ENCODE measurements at regions not wholly inside any gene's neighbourhood (a gene's known extent, or its start where the extent isn't known, plus 50 kb on each side); places are given as distances from the start of the nearest gene placed in this dataset.

- no peak overlapping the region for H2BK20ac ChIP-seq (ENCODE audit: low read depth, low read length, poor library complexity, severe bottlenecking)
- H3K4me1 ChIP-seq (ENCODE audit: insufficient read depth, low read length), result no peaks in the 10 kb centered on the region
- no peaks in the 10 kb centered on the region for H4K20me1 ChIP-seq (ENCODE audit: control insufficient read depth, insufficient read depth, insufficient read length)
- H2BK5ac ChIP-seq (ENCODE audit: insufficient read length, low read length), result no peak overlapping the region
- H4K8ac ChIP-seq (replicated peaks; ENCODE audit: insufficient read length, low read depth, low read length), result no peak overlapping the region
- H2AFZ ChIP-seq (ENCODE audit: low read length), result no peak overlapping the region
- Mint-ChIP-seq H3K4me1 (no peaks in the 10 kb centered on the region), H3K27me3 (ENCODE audit: low read depth) (no peaks in the 10 kb centered on the region; the same call in none of the 2 replicates), H3K9me3 (no peaks in the 10 kb centered on the region), H3K27ac (no peak overlapping the region), H3K36me3 (ENCODE audit: insufficient read depth in 1 of 3, low read depth in 3 of 3) (no peaks in the 10 kb centered on the region), H3K4me3 (no peak overlapping the region)
- H3T11ph ChIP-seq (ENCODE audit: low read length), result no peak overlapping the region
- no peak overlapping the region for H3K4me2 ChIP-seq (ENCODE audit: insufficient read depth, insufficient read length, low read length)
- H3K79me1 ChIP-seq (ENCODE audit: insufficient read depth, low read depth, low read length, poor library complexity, severe bottlenecking), result no peaks in the 10 kb centered on the region
- WGBS (ENCODE audit: extremely low coverage, insufficient read length, low lambda C conversion rate), result no CpG with 5 or more reads among the region's 1 CpG
- H4K5ac ChIP-seq (ENCODE audit: insufficient read length, low read depth, low read length), result no peak overlapping the region
- H3K23ac ChIP-seq (ENCODE audit: insufficient read length, low read depth, low read length), result no peak overlapping the region
- no peak for DNase-seq
- no peak overlapping the region for H2BK15ac ChIP-seq (ENCODE audit: low read depth, low read length)
- H2BK120ac ChIP-seq (ENCODE audit: low read depth, low read length, poor library complexity, severe bottlenecking), result no peak overlapping the region
- H3K27ac ChIP-seq (ENCODE audit: insufficient read length, low read depth, low read length), result no peak overlapping the region
- no peak for TF ChIP-seq CTCF (conservative IDR thresholded peaks at IDR 0.05)
- no peaks in the 10 kb centered on the region for H3K27me3 ChIP-seq (ENCODE audit: insufficient read depth, low read length)
- no peaks in the 10 kb centered on the region for H3K79me2 ChIP-seq (ENCODE audit: insufficient read depth, low read length)
- no peak overlapping the region for H4K91ac ChIP-seq (ENCODE audit: insufficient read length, low read depth, low read length)
- H2BK12ac ChIP-seq (ENCODE audit: insufficient read length, low read depth, low read length), result no peak overlapping the region
- H3K56ac ChIP-seq (ENCODE audit: insufficient read length, low read depth, low read length), result no peak overlapping the region
- no peaks in the 10 kb centered on the region for H3K23me2 ChIP-seq (ENCODE audit: insufficient read length, low read depth, low read length, poor library complexity, severe bottlenecking)
- no peak overlapping the region for H2AK5ac ChIP-seq (ENCODE audit: insufficient read length, low read length)
- H3K9ac ChIP-seq (ENCODE audit: extremely low read depth, insufficient read length, low read length), result no peak overlapping the region
- no peak overlapping the region for H3K18ac ChIP-seq (ENCODE audit: insufficient read length, low read depth, low read length)
- no peak overlapping the region for H3K14ac ChIP-seq (ENCODE audit: insufficient read depth, low read length)
- H3K4ac ChIP-seq (ENCODE audit: low read depth, low read length), result no peak overlapping the region
- H3K9me3 ChIP-seq (ENCODE audit: control insufficient read depth, low read depth, low read length), result no peaks in the 10 kb centered on the region
Measured at GRCh38 chr3:73213896-73214295, 152.4 kb downstream of the EBLN2 start.
